BJ (cell line): ENCODE measurements at regions not wholly inside any gene's neighbourhood (a gene's known extent, or its start where the extent isn't known, plus 50 kb on each side); places are given as distances from the start of the nearest gene placed in this dataset.

ENCODE experiments used
- CTCF ChIA-PET: fragments of 350-600 bp; formaldehyde crosslinking; extraction: SDS; loops from one replicate; lab custom pipeline; 2021; ENCODE audit warnings: antibody characterized with exemption, inconsistent platforms; lab: Yijun Ruan, JAX
- POLR2A ChIA-PET: fragments of 300-600 bp; sonication (Branson Sonifier 250); formaldehyde crosslinking; extraction: SDS; loops from one replicate; lab custom pipeline; 2021; ENCODE audit warnings: antibody characterized with exemption; lab: Charles Lee
- DNase-seq: peaks from one replicate; pipeline ENCODE4 v3.0.0-alpha.2; 2011; ENCODE audit warnings: low read depth
- H3K27me3 ChIP-seq: 2 replicates; pipeline ENCODE4 v1.6.0; 2011; ENCODE audit warnings: low read length; ENCODE audit not compliant: control insufficient read depth, insufficient read depth
- H3K36me3 ChIP-seq: 2 replicates; pipeline ENCODE4 v1.5.1; 2011; ENCODE audit warnings: low read length; ENCODE audit not compliant: control insufficient read depth, insufficient read depth
- H3K4me3 ChIP-seq: 2 replicates; pipeline ENCODE4 v1.5.1; 2011; ENCODE audit warnings: low read depth, mild to moderate bottlenecking, control low read depth, low read length
- TF ChIP-seq, protein P1 (sequence below): IDR thresholded peaks from 2 replicates; pipeline ENCODE4 v1.5.1; 2011; ENCODE audit warnings: low read depth, mild to moderate bottlenecking, control low read depth, inconsistent platforms, low read length, moderate library complexity; ENCODE audit not compliant: insufficient read depth

DNA sequence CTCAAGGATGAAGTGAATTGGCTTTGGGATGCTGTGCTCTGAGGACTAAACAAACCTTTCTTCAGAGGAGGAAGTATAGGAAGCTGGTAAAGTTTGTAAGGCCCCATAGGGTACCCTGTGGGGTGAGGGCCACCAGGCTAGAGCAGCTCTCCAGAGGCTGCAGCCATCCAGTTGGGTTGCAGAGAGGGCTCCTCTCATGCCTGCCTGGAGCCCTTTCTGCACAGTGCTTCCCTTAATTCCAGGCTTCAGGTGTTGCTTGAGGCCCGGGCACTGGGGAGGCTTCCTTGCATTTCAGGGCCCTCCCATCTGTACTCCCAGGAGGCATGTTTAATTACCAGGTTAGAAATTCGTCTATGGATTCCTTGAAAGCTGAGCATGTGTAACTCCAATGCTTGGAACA is 95.3 kb upstream of the FSTL4 start:
- H3K4me3 ChIP-seq = no peak overlapping the region
- no peak for DNase-seq
- H3K27me3 ChIP-seq = peaks cover 1% of the 10 kb centered on the region; the same call in 1 of the 2 replicates
- ChIA-PET CTCF (no interaction called here), POLR2A (no interaction called here)
- TF ChIP-seq, protein P1, sequence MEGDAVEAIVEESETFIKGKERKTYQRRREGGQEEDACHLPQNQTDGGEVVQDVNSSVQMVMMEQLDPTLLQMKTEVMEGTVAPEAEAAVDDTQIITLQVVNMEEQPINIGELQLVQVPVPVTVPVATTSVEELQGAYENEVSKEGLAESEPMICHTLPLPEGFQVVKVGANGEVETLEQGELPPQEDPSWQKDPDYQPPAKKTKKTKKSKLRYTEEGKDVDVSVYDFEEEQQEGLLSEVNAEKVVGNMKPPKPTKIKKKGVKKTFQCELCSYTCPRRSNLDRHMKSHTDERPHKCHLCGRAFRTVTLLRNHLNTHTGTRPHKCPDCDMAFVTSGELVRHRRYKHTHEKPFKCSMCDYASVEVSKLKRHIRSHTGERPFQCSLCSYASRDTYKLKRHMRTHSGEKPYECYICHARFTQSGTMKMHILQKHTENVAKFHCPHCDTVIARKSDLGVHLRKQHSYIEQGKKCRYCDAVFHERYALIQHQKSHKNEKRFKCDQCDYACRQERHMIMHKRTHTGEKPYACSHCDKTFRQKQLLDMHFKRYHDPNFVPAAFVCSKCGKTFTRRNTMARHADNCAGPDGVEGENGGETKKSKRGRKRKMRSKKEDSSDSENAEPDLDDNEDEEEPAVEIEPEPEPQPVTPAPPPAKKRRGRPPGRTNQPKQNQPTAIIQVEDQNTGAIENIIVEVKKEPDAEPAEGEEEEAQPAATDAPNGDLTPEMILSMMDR = no peak
- H3K36me3 ChIP-seq = no peaks in the 10 kb centered on the region

DNA sequence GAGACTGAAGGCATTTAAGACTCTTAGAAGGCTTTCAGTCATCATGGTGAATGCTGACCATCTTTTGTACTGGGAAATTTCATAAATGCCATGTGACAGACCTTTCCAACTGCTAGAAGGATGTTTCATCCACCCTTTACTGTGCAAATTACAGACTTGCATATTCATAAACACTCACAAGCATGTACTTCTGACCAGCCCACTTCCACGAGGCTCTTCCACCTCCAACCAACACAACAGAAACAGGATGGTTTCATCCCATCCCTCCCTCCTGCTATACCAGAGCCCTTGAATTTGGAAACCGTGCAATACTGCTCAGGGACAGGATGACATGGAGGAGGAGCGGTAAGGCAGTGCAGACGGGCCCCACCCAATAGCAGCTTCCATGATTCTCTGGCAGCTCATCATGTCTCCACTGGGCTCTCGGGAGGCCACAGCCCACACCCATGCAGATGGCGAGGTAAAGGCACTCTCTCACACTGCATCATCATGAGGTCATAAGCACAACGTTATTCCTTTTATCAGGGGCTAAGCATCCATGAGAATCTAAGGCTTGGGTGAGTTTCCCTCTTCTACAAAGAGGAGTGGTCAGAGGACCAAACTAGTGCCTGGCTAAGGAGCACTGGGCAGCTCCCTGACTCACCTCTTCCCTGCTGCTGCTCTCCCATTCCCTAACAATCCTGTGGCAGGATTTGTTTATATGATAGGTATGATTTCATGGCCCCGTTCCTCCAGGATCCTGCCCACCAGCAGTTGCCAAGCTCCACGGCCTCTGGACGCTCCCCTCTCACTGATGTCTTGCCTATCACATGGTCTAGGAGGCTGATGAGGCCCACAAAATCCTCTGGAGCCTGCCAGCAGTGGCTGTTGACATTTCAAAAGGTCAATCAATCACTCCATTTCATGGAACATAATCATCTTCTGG is 94.4 kb upstream of the FSTL4 start:
- no peak for DNase-seq
- no peak overlapping the region for H3K4me3 ChIP-seq
- no peaks in the 10 kb centered on the region for H3K36me3 ChIP-seq
- ChIA-PET CTCF (no interaction called here), POLR2A (no interaction called here)
- TF ChIP-seq, protein P1 = no peak
- peaks cover 1% of the 10 kb centered on the region; the same call in 1 of the 2 replicates for H3K27me3 ChIP-seq

DNA sequence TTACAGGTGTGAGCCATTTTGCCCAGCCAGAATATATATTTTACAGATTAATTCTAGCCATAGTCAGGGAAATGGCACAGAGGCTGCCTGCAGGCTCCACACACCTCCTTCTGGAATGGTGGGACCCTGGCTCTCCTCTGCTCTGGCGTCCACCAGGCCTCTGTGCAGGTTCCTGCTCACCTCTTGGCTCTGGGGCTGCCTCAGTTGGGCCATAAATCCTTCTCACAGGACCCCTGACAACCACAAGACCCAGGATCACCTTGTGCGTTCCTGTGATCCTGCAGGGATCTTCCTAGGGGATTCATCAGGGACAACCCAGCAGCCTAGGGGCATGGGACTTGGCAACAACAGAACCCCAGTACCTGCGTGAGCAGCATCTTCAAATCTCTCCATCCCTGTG is 93.0 kb upstream of the FSTL4 start:
- H3K27me3 ChIP-seq = no peaks in the 10 kb centered on the region; the same call in 1 of the 2 replicates
- TF ChIP-seq, protein P1 = no peak
- DNase-seq = no peak
- ChIA-PET CTCF (no interaction called here), POLR2A (no interaction called here)
- no peak overlapping the region for H3K4me3 ChIP-seq
- H3K36me3 ChIP-seq = no peaks in the 10 kb centered on the region

DNA sequence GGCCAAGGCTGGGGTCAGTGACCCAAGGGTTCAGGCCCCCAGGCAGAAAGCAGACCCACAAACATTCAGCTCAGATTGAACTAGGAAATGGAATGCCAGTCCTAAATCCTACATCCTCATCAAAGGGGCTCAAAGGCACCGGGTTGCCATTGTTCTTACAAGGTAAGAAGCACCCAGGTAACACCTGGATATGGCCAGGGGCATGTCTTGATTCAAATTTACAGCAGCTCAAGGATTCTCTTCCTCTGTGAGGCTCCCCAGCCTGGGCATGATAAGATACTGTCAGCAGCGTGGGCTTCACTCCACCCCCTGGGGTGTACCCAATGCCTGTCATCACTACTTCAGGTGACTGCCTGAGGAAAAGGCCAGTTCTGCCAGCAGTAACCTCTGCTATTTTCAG is 92.1 kb upstream of the FSTL4 start:
- CTCF ChIA-PET = no interaction called here
- TF ChIP-seq, protein P1 = no peak

DNA sequence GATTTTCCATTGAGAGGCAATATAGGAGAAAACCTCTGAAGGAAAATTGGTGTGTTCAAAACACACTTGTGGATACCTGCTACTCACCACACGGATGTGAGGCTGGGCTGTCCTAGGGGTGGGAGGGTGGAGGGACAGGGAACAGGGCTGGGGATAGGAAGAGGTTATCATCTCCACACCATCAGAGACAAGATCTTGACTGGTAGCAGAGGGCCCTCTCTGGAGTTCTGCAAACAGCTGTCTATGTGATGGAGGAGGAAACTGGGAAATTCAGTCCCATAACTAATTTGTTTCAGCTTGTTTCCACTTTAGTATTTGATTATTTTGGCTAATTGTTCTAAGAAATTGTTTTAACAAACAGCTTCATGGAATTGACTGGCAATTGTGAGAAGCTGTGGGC is 91.6 kb upstream of the FSTL4 start:
- TF ChIP-seq, protein P1 = no peak
- H3K4me3 ChIP-seq = no peak overlapping the region
- DNase-seq = no peak
- POLR2A ChIA-PET = no interaction called here
- H3K27me3 ChIP-seq = no peaks in the 10 kb centered on the region
- CTCF ChIA-PET = no interaction called here
- no peaks in the 10 kb centered on the region for H3K36me3 ChIP-seq

More for the DNA sequence above, 92.1 kb upstream of the FSTL4 start:
- H3K4me3 ChIP-seq = no peak overlapping the region
- no peaks in the 10 kb centered on the region for H3K36me3 ChIP-seq
- DNase-seq = no peak
- POLR2A ChIA-PET = no interaction called here
- H3K27me3 ChIP-seq = no peaks in the 10 kb centered on the region
